ENCODE measurements at regions not wholly inside any gene's neighbourhood (a gene's known extent, or its start where the extent isn't known, plus 50 kb on each side); places are given as distances from the start of the nearest gene placed in this dataset.

- no peak for DNase-seq (ENCODE audit: low read depth in 2 of 2)
Observed at GRCh38 chr2:83665154-83665553, 793.9 kb downstream of the SUCLG1 start.

GRCh38 chr2:83661711-83662110, 797.4 kb downstream of the SUCLG1 start:
- DNase-seq (ENCODE audit: low read depth in 2 of 2) = no peak

GRCh38 chr2:83654091-83654611, 804.9 kb downstream of the SUCLG1 start:
- no peak for DNase-seq (ENCODE audit: low read depth in 2 of 2)

- no peak for DNase-seq (ENCODE audit: low read depth in 2 of 2)
Observed at GRCh38 chr2:83650898-83651297, 808.2 kb downstream of the SUCLG1 start.

GRCh38 chr2:83650161-83650560, 808.9 kb downstream of the SUCLG1 start:
- no peak for DNase-seq (ENCODE audit: low read depth in 2 of 2)

- DNase-seq (ENCODE audit: low read depth in 2 of 2) = no peak
Observed at GRCh38 chr2:83640506-83640905, 818.6 kb downstream of the SUCLG1 start.

GRCh38 chr2:83633423-83633822, 825.7 kb downstream of the SUCLG1 start:
- no peak for DNase-seq (ENCODE audit: low read depth in 2 of 2)

- no peak for DNase-seq (ENCODE audit: low read depth in 2 of 2)
Observed at GRCh38 chr2:83630351-83630750, 828.7 kb downstream of the SUCLG1 start.

GRCh38 chr2:83615511-83615910, 843.6 kb downstream of the SUCLG1 start:
- no peak for DNase-seq (ENCODE audit: low read depth in 2 of 2)

GRCh38 chr2:83613178-83613577, 845.9 kb downstream of the SUCLG1 start:
- no peak for DNase-seq (ENCODE audit: low read depth in 2 of 2)

GRCh38 chr2:83602753-83603152, 856.3 kb downstream of the SUCLG1 start:
- no peak for DNase-seq (ENCODE audit: low read depth in 2 of 2)

- DNase-seq (ENCODE audit: low read depth in 2 of 2) = no peak
Observed at GRCh38 chr2:83596592-83597282, 862.3 kb downstream of the SUCLG1 start.

GRCh38 chr2:83595926-83596325, 863.2 kb downstream of the SUCLG1 start:
- DNase-seq (ENCODE audit: low read depth in 2 of 2) = no peak

- no peak for DNase-seq (ENCODE audit: low read depth in 2 of 2)
Observed at GRCh38 chr2:83595121-83595690, 863.9 kb downstream of the SUCLG1 start.

- no peak for DNase-seq (ENCODE audit: low read depth in 2 of 2)
Observed at GRCh38 chr2:83594241-83595120, 864.6 kb downstream of the SUCLG1 start.

- no peak for DNase-seq (ENCODE audit: low read depth in 2 of 2)
Observed at GRCh38 chr2:83587309-83587708, 871.8 kb downstream of the SUCLG1 start.

- no peak for DNase-seq (ENCODE audit: low read depth in 2 of 2)
Observed at GRCh38 chr2:83585250-83585649, 873.8 kb downstream of the SUCLG1 start.

GRCh38 chr2:83584672-83585071, 874.4 kb downstream of the SUCLG1 start:
- DNase-seq (ENCODE audit: low read depth in 2 of 2) = no peak

- no peak for DNase-seq (ENCODE audit: low read depth in 2 of 2)
Observed at GRCh38 chr2:83582589-83582988, 876.5 kb downstream of the SUCLG1 start.

GRCh38 chr2:83579507-83579906, 879.6 kb downstream of the SUCLG1 start:
- no peak for DNase-seq (ENCODE audit: low read depth in 2 of 2)

- DNase-seq (ENCODE audit: low read depth in 2 of 2) = no peak
Observed at GRCh38 chr2:83578405-83578804, 880.7 kb downstream of the SUCLG1 start.

GRCh38 chr2:83574614-83575013, 884.5 kb downstream of the SUCLG1 start:
- no peak for DNase-seq (ENCODE audit: low read depth in 2 of 2)
